Epidermal melanocyte (primary cell): ENCODE measurements at regions not wholly inside any gene's neighbourhood (a gene's known extent, or its start where the extent isn't known, plus 50 kb on each side); places are given as distances from the start of the nearest gene placed in this dataset.
"Not testable (repeated sequence)": the region's sequence is repeated elsewhere in the genome, so short reads cannot be mapped to it uniquely, and the experiment has no call there.

Experiments
- DNase-seq: peaks from one replicate; pipeline ENCODE4 v3.0.0; 2011; ENCODE audit warnings: low spot score; ENCODE audit not compliant: insufficient read length

DNA sequence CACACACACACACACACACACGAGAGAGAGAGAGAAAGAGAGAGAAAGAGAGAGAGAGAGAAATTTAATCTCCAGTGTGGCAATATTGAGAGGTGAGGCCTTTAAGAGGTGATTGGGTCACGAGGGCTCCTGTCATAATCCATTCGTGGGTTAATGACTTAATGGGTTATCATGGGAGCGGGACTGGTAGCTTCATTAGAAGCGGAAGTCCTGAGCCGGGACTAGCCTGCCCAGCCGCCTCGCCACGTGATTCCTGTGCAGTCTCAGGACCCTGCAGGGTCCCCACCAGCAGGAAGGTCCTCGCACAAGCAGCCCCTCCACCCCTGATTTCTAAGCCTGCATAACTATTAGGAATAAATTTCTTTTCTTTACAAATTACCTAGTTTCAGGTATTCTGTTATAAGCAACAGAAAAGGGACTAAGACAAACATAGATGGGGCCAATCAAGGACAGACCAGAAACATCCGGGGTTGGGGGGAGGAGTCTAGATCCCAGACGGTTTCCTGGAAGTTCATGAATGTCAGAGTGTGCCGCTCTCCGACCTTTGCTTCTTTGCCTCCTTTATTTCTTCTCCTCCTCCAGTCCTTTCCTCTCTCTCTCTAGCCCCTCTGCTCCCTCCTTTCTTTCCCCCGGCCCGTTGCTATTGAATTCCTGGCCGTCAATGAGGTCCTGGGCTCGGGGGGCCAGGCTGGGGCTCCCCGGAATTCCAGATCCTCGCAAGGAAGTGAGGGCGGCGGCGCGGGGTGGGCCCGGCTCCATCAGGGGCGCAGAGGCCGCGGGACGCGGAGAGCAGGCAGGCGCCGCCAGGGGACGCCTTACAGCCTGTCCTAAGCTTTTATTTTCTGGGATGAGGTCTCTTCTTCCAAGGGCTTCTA, 146.8 kb downstream of the CYP26A1 start:
- DNase-seq, result no peak

- no peak for DNase-seq
Observed at GRCh38 chr10:93221171-93221496, 147.4 kb downstream of the CYP26A1 start.

- no peak for DNase-seq
Observed at GRCh38 chr10:93221521-93221920, 147.8 kb downstream of the CYP26A1 start.

DNA sequence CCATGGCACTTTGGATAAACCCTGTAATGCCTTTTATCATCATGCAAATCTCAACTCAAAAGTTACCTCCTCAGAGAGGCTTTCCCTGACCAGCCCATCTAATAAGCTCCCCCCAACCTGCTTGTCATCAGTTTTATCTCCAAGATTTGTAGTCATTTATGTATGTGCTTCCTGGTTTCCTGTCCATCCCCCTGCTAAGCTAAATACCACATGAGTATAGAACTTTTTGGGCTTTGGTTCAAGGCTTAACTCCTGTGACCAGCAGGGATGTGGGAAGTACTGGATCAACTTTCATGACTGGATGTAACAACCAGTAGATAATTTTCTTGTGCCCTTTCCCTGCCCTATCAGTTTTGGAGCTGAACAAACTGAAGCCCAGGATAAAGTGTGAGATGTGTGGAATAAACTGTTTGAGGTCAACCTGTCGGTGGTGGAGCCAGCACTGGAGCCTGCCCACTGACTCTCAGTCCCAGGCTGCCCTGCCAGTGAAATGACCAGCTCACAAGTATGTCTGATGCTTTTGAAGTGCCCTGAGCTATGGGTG, 148.6 kb downstream of the CYP26A1 start:
- DNase-seq, result no peak

- no peak for DNase-seq
Observed at GRCh38 chr10:93222876-93223275, 149.2 kb downstream of the CYP26A1 start.

DNA sequence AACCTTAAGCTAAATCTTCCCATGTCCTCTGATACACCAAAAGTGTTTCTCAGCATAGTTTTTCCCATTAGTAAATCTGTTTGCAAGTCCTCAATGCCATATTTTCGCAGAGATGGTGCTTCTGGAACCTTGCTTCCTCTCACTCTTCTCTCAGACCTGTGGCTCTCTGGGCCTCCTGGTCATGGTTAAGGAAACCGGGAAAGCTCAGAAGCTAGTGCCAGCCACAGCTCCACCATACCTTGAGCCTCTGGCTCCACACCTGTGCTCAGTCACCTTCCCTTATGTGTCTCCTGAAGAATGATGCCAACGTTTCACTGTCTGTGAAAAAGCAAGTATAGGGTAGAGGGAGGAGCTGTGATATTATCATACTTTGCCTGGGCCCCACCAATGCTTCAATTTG, 149.6 kb downstream of the CYP26A1 start:
- DNase-seq, result no peak

- DNase-seq, result no peak
Observed at GRCh38 chr10:93224005-93224779, 150.5 kb downstream of the CYP26A1 start.

DNA sequence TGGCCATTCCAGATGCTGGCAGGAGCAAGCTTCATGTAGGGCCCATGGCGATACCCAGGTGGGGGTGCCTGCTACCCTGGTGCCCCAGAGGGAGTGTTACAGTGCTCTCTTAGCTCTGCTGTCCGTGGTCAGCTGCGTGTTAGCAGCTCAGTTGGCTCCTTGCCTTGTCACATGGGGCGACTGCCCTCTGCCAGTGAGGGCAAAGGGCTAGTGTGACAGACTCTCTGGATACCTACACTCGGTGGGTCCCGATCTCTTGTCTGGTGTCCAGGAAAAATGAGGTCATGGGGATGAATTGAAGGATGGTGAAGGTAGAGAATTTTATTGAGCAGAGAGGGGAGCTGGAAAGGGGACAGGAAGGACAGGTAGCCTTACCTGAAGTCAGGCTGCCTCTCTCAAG, 152.2 kb downstream of the CYP26A1 start:
- no peak for DNase-seq

- DNase-seq, result no peak
Observed at GRCh38 chr10:93226619-93227018, 152.9 kb downstream of the CYP26A1 start.

DNA sequence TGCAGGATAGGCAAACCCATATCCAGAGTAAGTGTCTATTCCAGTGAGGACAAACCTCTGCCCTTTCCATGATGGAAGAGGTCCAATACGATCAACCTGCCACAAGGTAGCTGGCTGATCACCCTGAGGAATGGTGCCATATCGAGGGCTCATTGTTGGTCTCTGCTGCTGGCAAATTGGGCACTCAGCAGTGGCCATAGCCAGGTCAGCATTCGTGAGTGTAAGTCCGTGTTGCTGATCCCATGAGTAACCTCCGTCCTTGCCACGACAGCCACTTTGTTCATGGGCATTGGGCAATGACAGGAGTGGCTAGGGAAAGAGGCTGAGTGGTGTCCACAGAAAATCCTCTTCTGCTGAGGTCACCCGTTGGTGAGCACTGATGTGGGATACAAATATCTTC, 156.9 kb downstream of the CYP26A1 start:
- not testable (repeated sequence) for DNase-seq

DNA sequence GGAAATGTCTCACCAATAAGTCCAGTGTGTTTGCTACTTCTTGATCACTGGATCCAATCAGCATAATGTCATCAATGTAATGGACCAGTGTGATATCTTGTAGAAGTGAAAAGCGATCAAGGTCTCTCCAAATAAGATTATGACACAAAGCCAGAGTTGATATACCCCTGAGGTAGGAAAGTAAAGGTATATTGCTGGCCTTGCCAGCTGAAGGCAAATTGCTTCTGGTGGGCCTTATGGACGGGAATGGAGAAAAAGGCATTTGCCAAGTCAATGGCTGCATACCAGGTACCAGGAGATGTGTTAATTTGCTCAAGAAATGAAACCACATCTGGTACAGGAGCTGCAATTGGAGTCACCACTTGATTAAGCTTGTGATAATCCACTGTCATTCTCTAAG, 158.5 kb downstream of the CYP26A1 start:
- not testable (repeated sequence) for DNase-seq

GRCh38 chr10:93234940-93235339, 161.2 kb downstream of the CYP26A1 start:
- not testable (repeated sequence) for DNase-seq

DNA sequence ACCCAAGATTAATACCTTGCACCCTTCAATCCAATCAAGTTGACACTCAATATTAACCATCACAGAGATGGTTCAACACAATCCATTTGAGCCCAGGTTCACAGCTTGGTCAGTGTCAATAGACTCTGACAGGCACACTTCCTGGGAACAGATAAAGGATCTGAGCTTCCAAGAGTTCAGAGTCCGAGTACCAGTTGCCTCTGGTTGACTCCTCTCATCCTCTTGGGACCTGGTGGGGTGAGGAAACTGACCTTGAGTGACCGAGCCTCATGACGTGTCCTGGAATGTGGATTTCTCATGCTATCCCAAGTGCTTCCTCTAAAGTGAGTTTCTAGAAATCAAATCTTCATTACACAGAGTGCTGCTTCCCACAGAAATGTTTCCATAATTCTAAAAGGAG, 162.0 kb downstream of the CYP26A1 start:
- DNase-seq, result no peak

DNA sequence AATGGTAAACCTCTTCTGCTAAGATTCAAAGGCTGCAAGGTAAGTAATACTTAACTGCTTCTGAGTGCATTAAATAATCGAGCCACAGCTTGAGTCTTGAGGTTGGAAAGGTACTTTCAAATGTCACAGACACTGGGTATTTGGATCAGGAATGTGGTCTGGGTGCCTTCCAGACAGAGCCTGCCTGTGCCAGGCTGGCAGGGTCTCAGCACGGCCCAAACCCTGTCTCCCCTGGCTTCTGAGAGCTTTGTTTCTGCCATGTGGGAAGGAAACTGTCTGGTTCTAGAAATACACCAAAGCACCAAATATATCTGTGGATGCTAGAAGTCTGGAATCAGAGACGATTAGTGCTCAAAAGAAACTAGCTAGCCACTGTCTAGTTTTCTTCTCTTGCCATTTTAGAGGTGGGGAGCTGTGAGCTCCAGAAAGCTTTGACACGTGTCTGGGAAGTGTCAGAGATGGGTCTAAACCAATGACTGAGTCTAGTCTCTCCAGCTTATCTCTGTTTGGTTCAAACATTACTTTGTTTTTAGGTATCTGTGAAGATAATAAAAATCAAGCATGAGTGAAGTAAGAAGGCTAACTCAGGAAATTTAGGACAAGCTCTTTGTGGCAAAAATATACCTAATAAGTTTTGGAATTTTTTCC, 162.8 kb downstream of the CYP26A1 start:
- DNase-seq, result no peak

DNA sequence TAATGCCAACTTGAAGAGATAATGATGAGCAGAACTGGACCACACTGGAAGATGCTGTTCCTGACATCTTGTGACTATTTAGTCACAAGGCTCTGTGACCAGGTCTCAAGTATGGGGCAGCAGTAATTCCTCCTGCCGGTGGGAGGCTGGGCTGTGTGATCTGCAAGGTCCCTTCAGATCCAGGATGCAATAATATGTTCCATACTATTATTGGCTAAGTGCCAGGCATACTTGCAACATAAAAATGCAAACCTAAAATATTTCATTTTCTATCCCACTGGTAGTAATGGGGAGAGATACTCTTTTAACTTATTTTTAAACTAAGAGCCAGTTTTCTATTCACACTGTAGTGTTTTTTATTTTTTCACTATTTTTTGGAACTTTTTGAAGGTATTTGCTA, 171.5 kb downstream of the CYP26A1 start:
- no peak for DNase-seq

- peak; percentile 54 for DNase-seq
Observed at GRCh38 chr10:93245779-93246178, 172.1 kb downstream of the CYP26A1 start.

GRCh38 chr10:93248583-93249227, 175.0 kb downstream of the CYP26A1 start:
- DNase-seq, result no peak

GRCh38 chr10:93250010-93250409, 176.3 kb downstream of the CYP26A1 start:
- DNase-seq, result no peak

DNA sequence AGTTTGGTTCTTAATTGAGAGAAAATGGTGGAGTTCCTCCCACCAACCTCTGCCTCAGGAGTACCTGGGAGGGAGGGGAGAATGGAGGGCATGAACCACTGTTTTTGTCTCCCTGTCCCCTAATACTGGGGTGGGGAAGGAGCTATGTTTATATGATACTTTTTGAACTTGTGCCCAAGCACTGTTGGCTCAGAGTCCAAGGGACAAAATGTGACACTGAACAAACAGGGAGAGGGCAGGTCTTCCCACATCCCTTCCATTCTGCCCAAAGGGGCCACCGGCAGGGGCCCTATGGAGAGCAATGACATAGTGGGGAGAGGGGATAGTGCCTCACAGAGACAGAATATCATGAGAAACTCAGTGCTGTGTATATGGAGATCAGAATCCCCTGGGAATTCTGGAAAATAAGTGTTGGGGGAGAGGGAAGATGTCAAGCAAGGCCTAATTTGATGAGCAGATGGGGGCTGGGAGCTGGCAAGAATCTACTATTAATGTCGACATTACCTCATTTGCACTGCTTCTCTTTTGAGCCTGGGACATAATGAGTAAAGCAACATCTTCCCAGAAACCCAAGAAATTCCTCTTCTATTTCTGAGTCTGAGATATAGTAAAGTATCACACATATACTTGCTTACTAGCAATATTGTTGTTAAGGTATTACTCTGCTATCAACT, 180.6 kb downstream of the CYP26A1 start:
- DNase-seq, result no peak

GRCh38 chr10:93255546-93255945, 181.9 kb downstream of the CYP26A1 start:
- no peak for DNase-seq
